ENCODE measurements at regions not wholly inside any gene's neighbourhood (a gene's known extent, or its start where the extent isn't known, plus 50 kb on each side); places are given as distances from the start of the nearest gene placed in this dataset.

GRCh38 chr11:60629399-60629798, 70.0 kb upstream of the MS4A8 start (continued):
- TF ChIP-seq MXI1 (IDR thresholded peaks at IDR 0.05; ENCODE audit: low read depth, low read length) (no peak), FOXM1 (IDR thresholded peaks at IDR 0.05; ENCODE audit: low read depth) (no peak), TEAD4 (IDR thresholded peaks at IDR 0.05; ENCODE audit: borderline replicate concordance, insufficient read depth) (no peak), CHD2 (IDR thresholded peaks at IDR 0.05; ENCODE audit: low read length, partially characterized antibody) (no peak), EZH2phosphoT487 (IDR thresholded peaks at IDR 0.05; ENCODE audit: borderline replicate concordance, low read depth) (no peak), ZBTB33 (IDR thresholded peaks at IDR 0.05; ENCODE audit: borderline replicate concordance, low read depth) (no peak), SMC3 (IDR thresholded peaks at IDR 0.05; ENCODE audit: low read depth, low read length) (no peak)

- ChIA-PET POLR2A (no interaction called here), CTCF (interaction anchor here (1.5 kb wide), 1 partner anchor 13 kb away, joined by 4 read pairs; no protein-coding TSS in a partner anchor)
- Histone ChIP-seq H3K4me1 (ENCODE audit: control insufficient read depth in 1 of 2, insufficient read depth in 2 of 2, low read depth in 1 of 2, low read length in 1 of 2) (no peaks in the 10 kb centered on the region), H3K27me3 (ENCODE audit: insufficient read depth) (no peaks in the 10 kb centered on the region), H3K79me2 (ENCODE audit: insufficient read depth) (no peaks in the 10 kb centered on the region), H3F3A (replicated peaks; ENCODE audit: insufficient read depth) (no peaks in the 10 kb centered on the region), H3K9me2 (no peaks in the 10 kb centered on the region), H3K9ac (no peak overlapping the region), H3K9me3 (no peaks in the 10 kb centered on the region), H3K4me2 (no peak overlapping the region), H3K36me3 (replicated peaks in 1 of 2; ENCODE audit: control insufficient read depth in 1 of 2, insufficient read depth in 2 of 2, low read length in 1 of 2) (no peaks in the 10 kb centered on the region), H4K20me1 (ENCODE audit: insufficient read depth) (no peaks in the 10 kb centered on the region), H3K27ac (ENCODE audit: low read depth in 2 of 2, low read length in 1 of 2) (no peak overlapping the region), H2AFZ (ENCODE audit: low read depth) (no peak overlapping the region), H3K4me3 (ENCODE audit: low read depth in 2 of 2, low read length in 1 of 2) (no peak overlapping the region)
- no peak for DNase-seq
- 20% methylated on average over 1 of the region's 1 CpG for WGBS (ENCODE audit: low lambda C conversion rate)
- no peak for TF ChIP-seq TEAD4 (IDR thresholded peaks at IDR 0.05; ENCODE audit: borderline replicate concordance, insufficient read depth)
- TF ChIP-seq MAX (IDR thresholded peaks at IDR 0.05; ENCODE audit: low read depth): no peak
- TF ChIP-seq, protein P1, sequence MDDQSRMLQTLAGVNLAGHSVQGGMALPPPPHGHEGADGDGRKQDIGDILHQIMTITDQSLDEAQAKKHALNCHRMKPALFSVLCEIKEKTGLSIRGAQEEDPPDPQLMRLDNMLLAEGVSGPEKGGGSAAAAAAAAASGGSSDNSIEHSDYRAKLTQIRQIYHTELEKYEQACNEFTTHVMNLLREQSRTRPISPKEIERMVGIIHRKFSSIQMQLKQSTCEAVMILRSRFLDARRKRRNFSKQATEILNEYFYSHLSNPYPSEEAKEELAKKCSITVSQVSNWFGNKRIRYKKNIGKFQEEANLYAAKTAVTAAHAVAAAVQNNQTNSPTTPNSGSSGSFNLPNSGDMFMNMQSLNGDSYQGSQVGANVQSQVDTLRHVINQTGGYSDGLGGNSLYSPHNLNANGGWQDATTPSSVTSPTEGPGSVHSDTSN (IDR thresholded peaks at IDR 0.05): no peak
- TF ChIP-seq GABPA (IDR thresholded peaks at IDR 0.05; ENCODE audit: low read depth): no peak
- TF ChIP-seq FOXM1 (IDR thresholded peaks at IDR 0.05; ENCODE audit: low read depth): no peak
- TF ChIP-seq TCF12 (IDR thresholded peaks at IDR 0.05): no peak
- no peak for TF ChIP-seq USF1 (IDR thresholded peaks at IDR 0.05; ENCODE audit: borderline replicate concordance, low read depth)
- TF ChIP-seq SMC3 (IDR thresholded peaks at IDR 0.05; ENCODE audit: low read depth, low read length): no peak
Observed at GRCh38 chr11:60631944-60632343, 67.5 kb upstream of the MS4A8 start.

Measured in SK-N-SH (cell line).